ENCODE measurements at regions not wholly inside any gene's neighbourhood (a gene's known extent, or its start where the extent isn't known, plus 50 kb on each side); places are given as distances from the start of the nearest gene placed in this dataset.

DNA sequence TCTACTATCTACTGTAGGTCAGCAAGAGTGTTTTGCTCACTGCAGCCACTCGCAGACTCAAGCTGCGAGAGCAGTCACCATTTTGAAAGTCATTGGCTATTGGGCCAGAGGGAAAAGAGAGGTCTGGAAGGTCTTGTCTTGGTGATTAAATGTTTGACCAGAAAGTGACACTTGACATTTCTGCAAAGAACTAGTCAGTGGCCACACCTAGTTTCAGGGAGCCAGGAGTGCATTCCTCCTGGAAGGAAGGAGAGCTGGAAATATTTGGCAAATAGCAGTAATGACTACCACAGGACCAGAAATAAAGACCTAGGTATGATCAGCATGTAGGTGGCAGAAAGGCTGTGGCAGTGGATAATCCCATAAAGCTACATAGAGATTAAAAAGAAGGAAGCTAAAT is 440.0 kb upstream of the PLXNA2 start:
- TF ChIP-seq EZH2 (IDR thresholded peaks at IDR 0.05; ENCODE audit: borderline replicate concordance, low read depth, low read length, severe bottlenecking) (no peak), CTCF (IDR thresholded peaks at IDR 0.05; ENCODE audit: borderline replicate concordance, extremely low read depth, low read length, poor library complexity, severe bottlenecking) (no peak)
- H3K9me3 ChIP-seq (ENCODE audit: insufficient read depth, low read length, severe bottlenecking) = no peaks in the 10 kb centered on the region
- no peak overlapping the region for H3K27ac ChIP-seq (ENCODE audit: low read length)
- no peak overlapping the region for H3K9ac ChIP-seq (ENCODE audit: low read depth, low read length)
- ATAC-seq (ENCODE audit: insufficient read depth, low read depth) (no peak), DNase-seq (no peak)
- no peak overlapping the region for H3K4me2 ChIP-seq (ENCODE audit: insufficient read depth, low read length)
- no peaks in the 10 kb centered on the region for H4K20me1 ChIP-seq (ENCODE audit: insufficient read depth, low read length)
- H3K4me1 ChIP-seq (ENCODE audit: insufficient read depth, low read length) = no peaks in the 10 kb centered on the region
- peaks cover 6% of the 10 kb centered on the region for H3K27me3 ChIP-seq (ENCODE audit: insufficient read depth, low read length, poor library complexity)
- H3K4me3 ChIP-seq (ENCODE audit: low read depth in 1 of 2, low read length in 2 of 2) = no peak overlapping the region
- H2AFZ ChIP-seq (ENCODE audit: low read depth, low read length) = no peak overlapping the region
- H3K36me3 ChIP-seq (ENCODE audit: insufficient read depth, low read length) = no peaks in the 10 kb centered on the region
- no peaks in the 10 kb centered on the region for H3K79me2 ChIP-seq (ENCODE audit: insufficient read depth, low read length)

- DNase-seq (no peak), ATAC-seq (ENCODE audit: insufficient read depth, low read depth) (no peak)
- Histone ChIP-seq H3K27ac (ENCODE audit: low read length) (no peak overlapping the region), H4K20me1 (ENCODE audit: insufficient read depth, low read length) (no peaks in the 10 kb centered on the region), H3K4me1 (ENCODE audit: insufficient read depth, low read length) (no peaks in the 10 kb centered on the region), H3K4me2 (ENCODE audit: insufficient read depth, low read length) (no peak overlapping the region), H3K36me3 (ENCODE audit: insufficient read depth, low read length) (no peaks in the 10 kb centered on the region), H3K27me3 (ENCODE audit: insufficient read depth, low read length, poor library complexity) (peaks cover 3% of the 10 kb centered on the region), H3K4me3 (ENCODE audit: low read depth in 1 of 2, low read length in 2 of 2) (no peak overlapping the region), H3K9ac (ENCODE audit: low read depth, low read length) (no peak overlapping the region), H2AFZ (ENCODE audit: low read depth, low read length) (no peak overlapping the region), H3K9me3 (ENCODE audit: insufficient read depth, low read length, severe bottlenecking) (no peaks in the 10 kb centered on the region), H3K79me2 (ENCODE audit: insufficient read depth, low read length) (no peaks in the 10 kb centered on the region)
- TF ChIP-seq CTCF (IDR thresholded peaks at IDR 0.05; ENCODE audit: borderline replicate concordance, extremely low read depth, low read length, poor library complexity, severe bottlenecking) (no peak), EZH2 (IDR thresholded peaks at IDR 0.05; ENCODE audit: borderline replicate concordance, low read depth, low read length, severe bottlenecking) (no peak)
These were observed 442.4 kb upstream of the PLXNA2 start for GRCh38 chr1:208686592-208686991.

GRCh38 chr1:208688656-208689315 is 444.6 kb upstream of the PLXNA2 start:
- ATAC-seq (ENCODE audit: insufficient read depth, low read depth) = no peak
- Histone ChIP-seq H3K79me2 (ENCODE audit: insufficient read depth, low read length) (no peaks in the 10 kb centered on the region), H2AFZ (ENCODE audit: low read depth, low read length) (no peak overlapping the region), H3K4me1 (ENCODE audit: insufficient read depth, low read length) (no peaks in the 10 kb centered on the region), H3K36me3 (ENCODE audit: insufficient read depth, low read length) (no peaks in the 10 kb centered on the region), H3K4me2 (ENCODE audit: insufficient read depth, low read length) (no peak overlapping the region), H3K27me3 (ENCODE audit: insufficient read depth, low read length, poor library complexity) (no peaks in the 10 kb centered on the region), H3K9ac (ENCODE audit: low read depth, low read length) (no peak overlapping the region), H3K9me3 (ENCODE audit: insufficient read depth, low read length, severe bottlenecking) (no peaks in the 10 kb centered on the region), H3K27ac (ENCODE audit: low read length) (no peak overlapping the region), H3K4me3 (ENCODE audit: low read depth in 1 of 2, low read length in 2 of 2) (no peak overlapping the region), H4K20me1 (ENCODE audit: insufficient read depth, low read length) (no peaks in the 10 kb centered on the region)
- no peak for DNase-seq
- TF ChIP-seq EZH2 (IDR thresholded peaks at IDR 0.05; ENCODE audit: borderline replicate concordance, low read depth, low read length, severe bottlenecking) (no peak), CTCF (IDR thresholded peaks at IDR 0.05; ENCODE audit: borderline replicate concordance, extremely low read depth, low read length, poor library complexity, severe bottlenecking) (no peak)

Data from DND-41 (cell line).